ENCODE measurements at regions not wholly inside any gene's neighbourhood (a gene's known extent, or its start where the extent isn't known, plus 50 kb on each side); places are given as distances from the start of the nearest gene placed in this dataset.

- Histone ChIP-seq H3K9ac (ENCODE audit: low read depth, low read length) (no peak overlapping the region), H3K9me3 (ENCODE audit: control insufficient read depth, insufficient read depth, low read length) (no peaks in the 10 kb centered on the region), H4K91ac (ENCODE audit: insufficient read depth, low read depth, low read length) (no peak overlapping the region), H3K4me1 (ENCODE audit: control insufficient read depth, insufficient read depth, low read length) (no peaks in the 10 kb centered on the region), H3K14ac (replicated peaks; ENCODE audit: low read depth, low read length) (no peak overlapping the region), H3K36me3 (ENCODE audit: control insufficient read depth, insufficient read depth, low read length) (no peaks in the 10 kb centered on the region), H3K27me3 (ENCODE audit: control insufficient read depth, insufficient read depth, low read length) (no peaks in the 10 kb centered on the region), H3K4me2 (ENCODE audit: low read depth, low read length) (no peak overlapping the region), H4K5ac (ENCODE audit: low read depth, low read length) (no peak overlapping the region), H2BK20ac (ENCODE audit: low read depth, low read length) (no peak overlapping the region), H3K79me1 (ENCODE audit: low read depth in 1 of 2, low read length in 2 of 2) (no peaks in the 10 kb centered on the region), H2AFZ (replicated peaks; ENCODE audit: low read length, poor library complexity) (no peak overlapping the region), H2BK15ac (ENCODE audit: low read depth, low read length) (no peak overlapping the region), H2AK9ac (replicated peaks; ENCODE audit: low read depth, low read length, poor library complexity) (no peak overlapping the region), H3K27ac (ENCODE audit: insufficient read depth, low read length) (no peak overlapping the region), H2BK120ac (ENCODE audit: low read depth, low read length) (no peak overlapping the region), H4K20me1 (ENCODE audit: insufficient read depth, low read length) (no peaks in the 10 kb centered on the region), H4K8ac (ENCODE audit: low read depth in 2 of 2, low read length in 2 of 2) (no peak overlapping the region), H3K23ac (ENCODE audit: low read depth, low read length) (no peak overlapping the region), H2BK5ac (ENCODE audit: low read depth, low read length, poor library complexity, severe bottlenecking) (no peak overlapping the region), H3K18ac (ENCODE audit: low read depth, low read length) (no peak overlapping the region), H3K56ac (ENCODE audit: extremely low read depth, insufficient read depth, low read length) (no peak overlapping the region), H2AK5ac (ENCODE audit: low read depth, low read length) (no peak overlapping the region), H3K9me1 (ENCODE audit: insufficient read depth, low read length) (no peaks in the 10 kb centered on the region), H3K4me3 (ENCODE audit: insufficient read depth, low read depth, low read length) (no peak overlapping the region), H3K4ac (ENCODE audit: low read depth, low read length) (no peak overlapping the region)
- ChIA-PET POLR2A (ENCODE audit: unreplicated experiment) (no interaction called here), CTCF (no interaction called here)
- TF ChIP-seq MXI1 (IDR thresholded peaks at IDR 0.05; ENCODE audit: borderline replicate concordance, low read depth, low read length): no peak
- TF ChIP-seq SMC3 (IDR thresholded peaks at IDR 0.05; ENCODE audit: low read depth, low read length): no peak
- no peak for TF ChIP-seq FOS (IDR thresholded peaks at IDR 0.05; ENCODE audit: low read depth, low read length)
- no peak for TF ChIP-seq NFE2L2 (IDR thresholded peaks at IDR 0.05; ENCODE audit: low read depth, low read length)
- TF ChIP-seq RFX5 (IDR thresholded peaks at IDR 0.05; ENCODE audit: low read depth, low read length): no peak
- TF ChIP-seq CEBPB (IDR thresholded peaks at IDR 0.05; ENCODE audit: low read depth, low read length): no peak
- no peak for TF ChIP-seq RAD21 (IDR thresholded peaks at IDR 0.05; ENCODE audit: low read length)
- no peak for TF ChIP-seq MAZ (IDR thresholded peaks at IDR 0.05; ENCODE audit: borderline replicate concordance, low read depth, low read length)
- no peak for TF ChIP-seq USF2 (IDR thresholded peaks at IDR 0.05; ENCODE audit: low read depth, low read length)
- no peak for TF ChIP-seq POLR2A (IDR thresholded peaks at IDR 0.05; ENCODE audit: low read depth, low read length)
- TF ChIP-seq ELK1 (IDR thresholded peaks at IDR 0.05; ENCODE audit: borderline replicate concordance, low read depth, low read length): no peak
- TF ChIP-seq BHLHE40 (IDR thresholded peaks at IDR 0.05; ENCODE audit: low read depth, low read length): no peak
- TF ChIP-seq MAFK (IDR thresholded peaks at IDR 0.05; ENCODE audit: low read depth, low read length): no peak
- no peak for TF ChIP-seq CTCF (conservative IDR thresholded peaks at IDR 0.05; ENCODE audit: low read depth, low read length)
- no peak for TF ChIP-seq RCOR1 (IDR thresholded peaks at IDR 0.05; ENCODE audit: insufficient replicate concordance, low read length)
- no peak for TF ChIP-seq CHD1 (IDR thresholded peaks at IDR 0.05; ENCODE audit: low read depth, low read length)
- WGBS, 2 experiments (ENCODE audit: extremely low coverage in 2 of 2, insufficient read length in 1 of 2): no CpG with 5 or more reads among the region's 2 CpGs
- intact Hi-C loops (cut with micrococcal nuclease) (no loop called here), dilution Hi-C loops (cut with HindIII; ENCODE audit: low sequenced_read_pairs, unreplicated experiment) (no loop called here), in situ Hi-C loops (cut with MboI; ENCODE audit: low sequenced_read_pairs) (no loop called here)
- DNase-seq: peak; percentile 7
- ATAC-seq (ENCODE audit: low read depth): no peak
- BruUV-seq (replicated peaks): no TSS peak
These were observed 1707.0 kb downstream of the EFNA5 start for GRCh38 chr5:105963696-105964255.

Data from IMR-90 (cell line).